Activated T-cell treated with anti-CD3 and anti-CD28 coated beads, Interleukin-2, amount 50 U/mL, for 24 hours (primary cell): ENCODE measurements at regions not wholly inside any gene's neighbourhood (a gene's known extent, or its start where the extent isn't known, plus 50 kb on each side); places are given as distances from the start of the nearest gene placed in this dataset.
A peak's percentile ranks its signal among the peaks of the same experiment; 100 is the strongest.
"Not testable (repeated sequence)": the region's sequence is repeated elsewhere in the genome, so short reads cannot be mapped to it uniquely, and the experiment has no call there.

Experiments used
- DNase-seq: peaks from one replicate; pipeline ENCODE4 v3.0.0-alpha.2; 2020
- H3K27ac Mint-ChIP-seq: 2 replicates; pipeline ENCODE4 v1.8.0; 2020; ENCODE audit warnings: mild to moderate bottlenecking, mixed read lengths
- H3K27me3 Mint-ChIP-seq: 2 replicates; pipeline ENCODE4 v1.8.0; 2020; ENCODE audit warnings: mixed read lengths
- H3K36me3 Mint-ChIP-seq: 2 replicates; pipeline ENCODE4 v1.8.0; 2020; ENCODE audit warnings: low read depth, mixed read lengths
- H3K4me1 Mint-ChIP-seq: 2 replicates; pipeline ENCODE4 v1.8.0; 2020; ENCODE audit warnings: low read depth, mixed read lengths
- H3K4me3 Mint-ChIP-seq: 2 replicates; pipeline ENCODE4 v1.8.0; 2020; ENCODE audit warnings: mild to moderate bottlenecking, moderate library complexity, mixed read lengths
- H3K9me3 Mint-ChIP-seq: 2 replicates; pipeline ENCODE4 v1.8.0; 2020; ENCODE audit warnings: mixed read lengths

GRCh38 chrX:3875638-3876037, 162.2 kb upstream of the PRKX start:
- DNase-seq, H3K36me3 Mint-ChIP-seq, H3K27ac Mint-ChIP-seq: not testable (repeated sequence)

GRCh38 chrX:3872226-3872879, 158.9 kb upstream of the PRKX start:
- not testable (repeated sequence) for H3K36me3 Mint-ChIP-seq, DNase-seq

More at GRCh38 chrX:3875638-3876037, 162.2 kb upstream of the PRKX start:
- H3K4me3 Mint-ChIP-seq, H3K27me3 Mint-ChIP-seq, H3K9me3 Mint-ChIP-seq, H3K4me1 Mint-ChIP-seq: not testable (repeated sequence)

GRCh38 chrX:3867067-3867831, 153.8 kb upstream of the PRKX start:
- not testable (repeated sequence) for H3K27me3 Mint-ChIP-seq, H3K4me3 Mint-ChIP-seq, H3K27ac Mint-ChIP-seq, H3K9me3 Mint-ChIP-seq, H3K4me1 Mint-ChIP-seq, H3K36me3 Mint-ChIP-seq, DNase-seq

More at GRCh38 chrX:3872226-3872879, 158.9 kb upstream of the PRKX start:
- H3K27ac Mint-ChIP-seq, H3K4me1 Mint-ChIP-seq, H3K27me3 Mint-ChIP-seq, H3K4me3 Mint-ChIP-seq, H3K9me3 Mint-ChIP-seq: not testable (repeated sequence)

- H3K36me3 Mint-ChIP-seq, DNase-seq, H3K27me3 Mint-ChIP-seq, H3K9me3 Mint-ChIP-seq, H3K4me1 Mint-ChIP-seq, H3K4me3 Mint-ChIP-seq, H3K27ac Mint-ChIP-seq: not testable (repeated sequence)
Measured at GRCh38 chrX:3858332-3858731, 144.9 kb upstream of the PRKX start.

GRCh38 chrX:3843522-3844145, 130.2 kb upstream of the PRKX start:
- not testable (repeated sequence) for H3K36me3 Mint-ChIP-seq, H3K4me1 Mint-ChIP-seq, H3K27me3 Mint-ChIP-seq, DNase-seq, H3K27ac Mint-ChIP-seq, H3K9me3 Mint-ChIP-seq, H3K4me3 Mint-ChIP-seq

- peak overlapping the region; percentile 78 for H3K4me3 Mint-ChIP-seq
- not testable (repeated sequence) for H3K36me3 Mint-ChIP-seq, H3K27me3 Mint-ChIP-seq, H3K4me1 Mint-ChIP-seq, H3K9me3 Mint-ChIP-seq
- peak; percentile 72 for DNase-seq
- peak overlapping the region; percentile 77 for H3K27ac Mint-ChIP-seq
Measured at GRCh38 chrX:3842822-3843521, 129.5 kb upstream of the PRKX start.

GRCh38 chrX:3838754-3839153, 125.3 kb upstream of the PRKX start:
- not testable (repeated sequence) for H3K4me1 Mint-ChIP-seq, H3K9me3 Mint-ChIP-seq, DNase-seq, H3K4me3 Mint-ChIP-seq, H3K27me3 Mint-ChIP-seq, H3K27ac Mint-ChIP-seq, H3K36me3 Mint-ChIP-seq

- H3K27ac Mint-ChIP-seq, H3K4me1 Mint-ChIP-seq, DNase-seq, H3K27me3 Mint-ChIP-seq, H3K4me3 Mint-ChIP-seq, H3K36me3 Mint-ChIP-seq, H3K9me3 Mint-ChIP-seq: not testable (repeated sequence)
Measured at GRCh38 chrX:3837958-3838643, 124.7 kb upstream of the PRKX start.

- H3K27ac Mint-ChIP-seq, H3K36me3 Mint-ChIP-seq, DNase-seq, H3K27me3 Mint-ChIP-seq, H3K4me3 Mint-ChIP-seq, H3K4me1 Mint-ChIP-seq, H3K9me3 Mint-ChIP-seq: not testable (repeated sequence)
Measured at GRCh38 chrX:3837211-3837610, 123.8 kb upstream of the PRKX start.

GRCh38 chrX:3833761-3834542, 120.5 kb upstream of the PRKX start:
- not testable (repeated sequence) for H3K27me3 Mint-ChIP-seq, H3K4me3 Mint-ChIP-seq, H3K4me1 Mint-ChIP-seq, DNase-seq, H3K9me3 Mint-ChIP-seq, H3K36me3 Mint-ChIP-seq, H3K27ac Mint-ChIP-seq

GRCh38 chrX:3830020-3830419, 116.6 kb upstream of the PRKX start:
- H3K4me3 Mint-ChIP-seq, H3K9me3 Mint-ChIP-seq, H3K4me1 Mint-ChIP-seq, H3K27ac Mint-ChIP-seq, DNase-seq, H3K27me3 Mint-ChIP-seq: not testable (repeated sequence)
- peaks cover 17% of the 10 kb centered on the region for H3K36me3 Mint-ChIP-seq

- not testable (repeated sequence) for H3K9me3 Mint-ChIP-seq
Measured at GRCh38 chrX:3829041-3829531, 115.6 kb upstream of the PRKX start.

GRCh38 chrX:3828378-3829040, 115.1 kb upstream of the PRKX start:
- H3K9me3 Mint-ChIP-seq = not testable (repeated sequence)

More at GRCh38 chrX:3829041-3829531, 115.6 kb upstream of the PRKX start:
- H3K36me3 Mint-ChIP-seq = peaks cover 17% of the 10 kb centered on the region
- H3K4me3 Mint-ChIP-seq, DNase-seq, H3K27ac Mint-ChIP-seq, H3K27me3 Mint-ChIP-seq, H3K4me1 Mint-ChIP-seq: not testable (repeated sequence)

More at GRCh38 chrX:3828378-3829040, 115.1 kb upstream of the PRKX start:
- not testable (repeated sequence) for H3K4me1 Mint-ChIP-seq, H3K27me3 Mint-ChIP-seq, DNase-seq, H3K27ac Mint-ChIP-seq, H3K4me3 Mint-ChIP-seq
- H3K36me3 Mint-ChIP-seq = peaks cover 17% of the 10 kb centered on the region
